ENCODE measurements at regions not wholly inside any gene's neighbourhood (a gene's known extent, or its start where the extent isn't known, plus 50 kb on each side); places are given as distances from the start of the nearest gene placed in this dataset.

DNA sequence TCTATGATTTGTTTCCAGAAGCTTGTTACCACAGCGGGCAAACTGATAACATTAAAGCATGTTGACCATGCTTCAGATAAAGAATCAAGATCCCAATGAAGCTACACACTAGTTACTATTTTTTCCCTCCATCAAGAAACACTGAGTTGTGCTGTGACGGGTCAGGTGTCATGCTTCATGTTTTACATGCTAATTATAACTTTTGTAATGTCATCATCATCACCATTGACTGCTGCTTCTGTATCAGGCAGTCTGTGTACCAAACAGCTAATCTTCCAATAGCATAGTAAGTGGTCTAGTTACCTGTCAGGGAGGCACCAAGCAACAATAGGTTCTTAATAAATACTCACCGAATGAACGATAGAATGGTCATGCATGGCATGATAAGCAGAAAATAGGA is 388.1 kb downstream of the THBS2 start:
- TF ChIP-seq EP300 (IDR thresholded peaks at IDR 0.05) = no peak
- TF ChIP-seq, protein P1, sequence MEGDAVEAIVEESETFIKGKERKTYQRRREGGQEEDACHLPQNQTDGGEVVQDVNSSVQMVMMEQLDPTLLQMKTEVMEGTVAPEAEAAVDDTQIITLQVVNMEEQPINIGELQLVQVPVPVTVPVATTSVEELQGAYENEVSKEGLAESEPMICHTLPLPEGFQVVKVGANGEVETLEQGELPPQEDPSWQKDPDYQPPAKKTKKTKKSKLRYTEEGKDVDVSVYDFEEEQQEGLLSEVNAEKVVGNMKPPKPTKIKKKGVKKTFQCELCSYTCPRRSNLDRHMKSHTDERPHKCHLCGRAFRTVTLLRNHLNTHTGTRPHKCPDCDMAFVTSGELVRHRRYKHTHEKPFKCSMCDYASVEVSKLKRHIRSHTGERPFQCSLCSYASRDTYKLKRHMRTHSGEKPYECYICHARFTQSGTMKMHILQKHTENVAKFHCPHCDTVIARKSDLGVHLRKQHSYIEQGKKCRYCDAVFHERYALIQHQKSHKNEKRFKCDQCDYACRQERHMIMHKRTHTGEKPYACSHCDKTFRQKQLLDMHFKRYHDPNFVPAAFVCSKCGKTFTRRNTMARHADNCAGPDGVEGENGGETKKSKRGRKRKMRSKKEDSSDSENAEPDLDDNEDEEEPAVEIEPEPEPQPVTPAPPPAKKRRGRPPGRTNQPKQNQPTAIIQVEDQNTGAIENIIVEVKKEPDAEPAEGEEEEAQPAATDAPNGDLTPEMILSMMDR (IDR thresholded peaks at IDR 0.05) = no peak
